ENCODE measurements at regions not wholly inside any gene's neighbourhood (a gene's known extent, or its start where the extent isn't known, plus 50 kb on each side); places are given as distances from the start of the nearest gene placed in this dataset.

GRCh38 chr2:8462899-8463648 is 218.8 kb upstream of the ID2 start:
- no peak for DNase-seq (ENCODE audit: extremely low spot score, unreplicated experiment)
- H3K36me3 Mint-ChIP-seq (ENCODE audit: unreplicated experiment): no peaks in the 10 kb centered on the region
- no peaks in the 10 kb centered on the region for H3K9me3 Mint-ChIP-seq (ENCODE audit: unreplicated experiment)
- H3K4me1 Mint-ChIP-seq (ENCODE audit: unreplicated experiment): no peaks in the 10 kb centered on the region
- no peaks in the 10 kb centered on the region for H3K27me3 Mint-ChIP-seq (ENCODE audit: unreplicated experiment)
- no peak overlapping the region for H3K4me3 Mint-ChIP-seq (ENCODE audit: unreplicated experiment)
- no peak for TF ChIP-seq CTCF (IDR thresholded peaks at IDR 0.05)
- H3K27ac Mint-ChIP-seq (ENCODE audit: unreplicated experiment): no peak overlapping the region

- no peak for TF ChIP-seq CTCF (IDR thresholded peaks at IDR 0.05)
- Mint-ChIP-seq H3K4me3 (ENCODE audit: unreplicated experiment) (no peak overlapping the region), H3K27ac (ENCODE audit: unreplicated experiment) (no peak overlapping the region)
Observed at GRCh38 chr2:8465560-8465959, 216.3 kb upstream of the ID2 start.

DNA sequence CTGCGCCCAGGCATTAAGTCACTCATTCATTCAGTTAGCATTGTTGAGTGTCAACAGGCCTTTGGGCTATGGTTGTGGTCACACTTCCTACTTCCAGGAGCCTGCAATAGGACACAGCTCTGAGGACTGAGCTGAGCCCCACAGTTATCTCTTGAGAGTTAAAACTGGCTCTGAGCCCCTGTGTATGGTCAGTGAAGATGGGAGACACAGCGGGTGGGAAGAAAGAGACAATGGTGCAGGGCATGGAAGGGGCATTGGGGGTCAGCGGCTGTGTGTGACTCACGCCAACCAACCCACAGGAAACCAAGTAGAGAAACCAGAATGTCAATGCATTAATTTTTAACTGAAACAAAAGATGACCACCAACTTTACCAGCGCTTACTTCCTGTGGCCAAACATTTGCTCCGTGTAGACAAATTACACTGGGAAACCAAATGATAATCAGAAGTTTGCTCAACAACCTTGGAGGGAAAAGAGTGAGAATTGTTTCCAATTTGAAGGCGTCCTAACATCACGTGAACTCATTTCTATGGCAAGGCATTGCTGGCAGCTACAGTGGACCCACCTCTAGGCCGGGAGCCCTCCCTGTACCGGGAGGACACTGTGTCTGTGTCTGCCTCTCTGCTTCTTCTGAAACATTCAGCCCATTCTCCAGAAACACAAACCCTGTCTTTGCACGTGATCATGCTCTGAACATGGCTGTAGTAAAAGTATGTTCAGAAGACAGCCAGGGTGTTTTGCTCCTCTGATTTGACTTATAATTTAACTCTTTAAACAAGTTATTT is 212.0 kb upstream of the ID2 start:
- no peaks in the 10 kb centered on the region for H3K4me1 Mint-ChIP-seq (ENCODE audit: unreplicated experiment)
- no peaks in the 10 kb centered on the region for H3K9me3 Mint-ChIP-seq (ENCODE audit: unreplicated experiment)
- no peak overlapping the region for H3K4me3 Mint-ChIP-seq (ENCODE audit: unreplicated experiment)
- TF ChIP-seq CTCF (IDR thresholded peaks at IDR 0.05): no peak
- DNase-seq (ENCODE audit: extremely low spot score, unreplicated experiment): no peak
- no peak overlapping the region for H3K27ac Mint-ChIP-seq (ENCODE audit: unreplicated experiment)
- H3K36me3 Mint-ChIP-seq (ENCODE audit: unreplicated experiment): no peaks in the 10 kb centered on the region
- peaks cover 6% of the 10 kb centered on the region for H3K27me3 Mint-ChIP-seq (ENCODE audit: unreplicated experiment)

More at GRCh38 chr2:8465560-8465959, 216.3 kb upstream of the ID2 start:
- Mint-ChIP-seq H3K9me3 (ENCODE audit: unreplicated experiment) (no peaks in the 10 kb centered on the region), H3K36me3 (ENCODE audit: unreplicated experiment) (no peaks in the 10 kb centered on the region), H3K27me3 (ENCODE audit: unreplicated experiment) (peaks cover 2% of the 10 kb centered on the region), H3K4me1 (ENCODE audit: unreplicated experiment) (no peaks in the 10 kb centered on the region)
- no peak for DNase-seq (ENCODE audit: extremely low spot score, unreplicated experiment)

DNA sequence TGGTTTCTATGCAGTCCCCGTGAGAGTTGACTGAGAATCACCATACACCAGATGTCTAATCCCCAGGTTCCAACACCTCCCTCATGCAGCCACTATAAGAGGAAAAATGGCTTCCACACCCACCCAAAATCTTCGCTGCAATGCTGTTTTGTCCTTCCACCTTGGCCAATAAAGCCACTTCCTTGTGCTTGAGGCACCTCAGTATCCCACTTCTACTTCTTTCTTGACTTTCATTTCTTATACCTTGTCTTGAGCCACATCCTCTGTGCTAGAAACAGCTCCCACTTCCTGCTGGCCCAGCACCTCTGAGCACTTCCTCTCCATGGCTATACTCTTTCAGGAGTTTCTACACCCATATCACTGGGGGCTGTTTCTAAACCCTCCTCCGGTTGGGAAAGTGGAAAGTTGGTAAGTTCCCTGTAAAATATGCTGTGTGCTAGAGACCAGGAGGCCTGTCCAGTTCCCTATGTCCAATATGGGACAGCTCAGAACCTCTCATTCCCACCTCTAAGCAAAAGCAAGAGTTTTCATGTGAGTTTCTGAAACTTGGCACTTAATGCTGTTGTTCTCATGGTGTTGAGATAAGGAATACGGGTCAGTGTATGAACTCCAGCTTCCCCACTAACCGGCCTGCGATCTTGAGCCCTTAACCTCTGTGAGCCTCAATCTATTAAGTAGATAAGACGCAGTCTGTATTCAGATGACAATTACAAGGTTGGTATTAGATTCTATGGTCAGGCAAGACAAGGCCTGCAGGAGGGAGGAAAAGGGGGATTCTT is 209.1 kb upstream of the ID2 start:
- DNase-seq (ENCODE audit: extremely low spot score, unreplicated experiment): no peak
- peaks cover 9% of the 10 kb centered on the region for H3K27me3 Mint-ChIP-seq (ENCODE audit: unreplicated experiment)
- no peaks in the 10 kb centered on the region for H3K9me3 Mint-ChIP-seq (ENCODE audit: unreplicated experiment)
- no peaks in the 10 kb centered on the region for H3K4me1 Mint-ChIP-seq (ENCODE audit: unreplicated experiment)
- no peak overlapping the region for H3K4me3 Mint-ChIP-seq (ENCODE audit: unreplicated experiment)
- no peak overlapping the region for H3K27ac Mint-ChIP-seq (ENCODE audit: unreplicated experiment)
- no peak for TF ChIP-seq CTCF (IDR thresholded peaks at IDR 0.05)
- no peaks in the 10 kb centered on the region for H3K36me3 Mint-ChIP-seq (ENCODE audit: unreplicated experiment)
